Stimulated activated CD4-positive, alpha-beta T cell treated with anti-CD3 and anti-CD28 coated beads, Interleukin-2, amount 100 ng/mL, for 24 hours (primary cell): ENCODE measurements at regions not wholly inside any gene's neighbourhood (a gene's known extent, or its start where the extent isn't known, plus 50 kb on each side); places are given as distances from the start of the nearest gene placed in this dataset.

Source experiments
- DNase-seq, 2 donors: peaks; one replicate each; pipeline ENCODE4 v3.0.0-alpha.2; 2020

GRCh38 chr18:10289951-10290637 is 164.3 kb upstream of the APCDD1 start:
- DNase-seq, result no peak

- no peak for DNase-seq
Observed at GRCh38 chr18:10290638-10291235, 163.7 kb upstream of the APCDD1 start.

- no peak for DNase-seq
Observed at GRCh38 chr18:10291568-10291981, 162.9 kb upstream of the APCDD1 start.

- no peak for DNase-seq
Observed at GRCh38 chr18:10293966-10294365, 160.5 kb upstream of the APCDD1 start.

- no peak for DNase-seq
Observed at GRCh38 chr18:10295751-10296150, 158.7 kb upstream of the APCDD1 start.

DNA sequence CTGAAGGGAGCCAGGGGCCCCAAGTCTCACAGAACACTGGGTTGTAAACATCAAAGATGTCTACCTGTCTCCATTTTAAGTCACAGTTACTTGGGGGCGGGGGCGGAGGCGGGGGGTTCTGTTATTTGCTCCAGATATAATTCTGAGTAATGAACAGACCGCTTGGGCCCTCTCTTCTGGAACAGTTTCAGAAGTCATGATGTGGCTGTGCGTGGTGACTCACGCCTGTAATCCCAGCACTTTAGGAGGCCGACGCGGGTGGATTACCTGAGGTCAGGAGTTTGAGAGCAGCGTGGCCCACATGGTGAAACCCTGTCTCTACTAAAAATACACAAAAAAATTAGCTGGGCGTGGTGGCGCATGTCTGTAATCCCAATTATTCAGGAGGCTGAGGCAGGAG is 157.9 kb upstream of the APCDD1 start:
- DNase-seq, result no peak

DNA sequence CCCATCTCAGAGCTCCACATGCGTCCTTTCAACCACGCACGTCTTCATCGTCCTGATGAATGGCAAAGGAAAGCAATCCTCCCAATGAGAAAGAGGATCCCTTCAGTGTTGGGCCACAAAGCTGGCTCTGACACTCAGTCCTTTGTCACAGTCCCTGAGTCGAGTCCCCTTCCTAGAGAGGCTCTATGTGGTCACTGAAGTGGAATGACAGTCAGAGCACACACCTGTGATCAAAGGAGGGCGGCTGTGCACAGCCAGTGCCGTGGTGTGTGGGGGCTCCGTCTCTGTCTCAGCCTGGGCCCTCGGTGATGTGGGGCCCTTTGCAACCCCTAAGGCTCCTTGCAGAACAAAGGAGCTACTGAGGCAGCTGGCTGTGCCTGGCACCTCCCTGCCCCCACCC is 157.3 kb upstream of the APCDD1 start:
- no peak for DNase-seq

GRCh38 chr18:10298346-10298745 is 156.1 kb upstream of the APCDD1 start:
- no peak for DNase-seq

DNA sequence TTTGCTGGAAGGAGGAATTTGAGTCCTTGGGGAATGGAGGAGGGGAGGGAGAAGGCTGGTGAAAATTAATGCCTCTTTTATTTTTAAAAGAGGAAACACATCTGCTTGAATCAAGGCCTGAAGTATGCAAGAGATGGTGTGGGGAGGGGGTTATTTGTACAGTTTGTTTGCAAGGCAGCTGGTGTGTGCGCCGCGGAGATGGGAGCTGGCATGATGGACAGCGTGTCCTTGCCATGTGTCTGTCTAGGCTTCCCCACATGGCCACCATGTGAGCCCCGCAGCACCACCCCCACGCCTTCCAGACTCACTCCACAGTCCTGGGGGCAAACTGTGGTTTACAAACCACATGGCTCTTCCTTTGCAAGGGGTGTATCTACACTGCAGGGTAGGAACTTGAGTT is 154.8 kb upstream of the APCDD1 start:
- DNase-seq, result no peak

DNA sequence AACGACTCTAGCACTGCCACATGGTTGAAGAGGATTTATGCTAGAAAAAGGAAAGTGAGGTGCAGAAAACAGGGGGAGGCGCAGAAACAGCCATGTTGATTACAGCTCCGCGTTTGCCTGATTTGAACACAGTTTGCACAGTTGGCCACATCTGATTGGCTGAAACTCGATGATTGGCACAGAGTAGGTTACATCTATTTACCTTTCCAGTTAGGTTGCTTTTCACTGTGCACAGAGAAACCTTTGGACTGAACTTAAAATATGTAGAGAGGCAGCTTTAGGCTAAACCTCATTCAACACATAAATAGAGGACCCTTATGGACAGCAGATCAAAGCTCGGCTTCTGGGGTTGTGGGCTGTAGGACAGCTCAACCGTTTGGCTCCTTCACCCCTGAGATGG is 153.7 kb upstream of the APCDD1 start:
- no peak for DNase-seq

- no peak for DNase-seq
Observed at GRCh38 chr18:10301831-10302483, 152.5 kb upstream of the APCDD1 start.

DNA sequence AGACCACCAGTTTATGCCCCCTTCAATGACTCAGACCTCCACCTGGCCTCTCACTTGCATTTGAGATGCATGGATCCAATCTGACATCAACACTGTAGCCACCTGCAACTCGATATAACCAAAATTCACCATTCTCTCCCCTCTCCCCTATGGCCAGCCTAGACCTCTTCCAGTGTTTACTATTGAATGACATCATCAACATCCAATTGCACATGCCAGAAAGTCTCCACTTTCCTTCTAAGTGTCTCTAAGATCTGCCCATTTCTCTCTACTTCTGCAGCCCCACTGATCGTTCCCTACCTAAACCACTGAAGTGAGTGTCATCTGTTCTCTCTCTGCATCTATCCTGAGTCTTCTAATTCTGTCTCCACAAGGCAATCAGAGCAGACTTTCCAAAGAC is 151.3 kb upstream of the APCDD1 start:
- DNase-seq, result no peak

- no peak for DNase-seq
Observed at GRCh38 chr18:10304853-10305252, 149.6 kb upstream of the APCDD1 start.

DNA sequence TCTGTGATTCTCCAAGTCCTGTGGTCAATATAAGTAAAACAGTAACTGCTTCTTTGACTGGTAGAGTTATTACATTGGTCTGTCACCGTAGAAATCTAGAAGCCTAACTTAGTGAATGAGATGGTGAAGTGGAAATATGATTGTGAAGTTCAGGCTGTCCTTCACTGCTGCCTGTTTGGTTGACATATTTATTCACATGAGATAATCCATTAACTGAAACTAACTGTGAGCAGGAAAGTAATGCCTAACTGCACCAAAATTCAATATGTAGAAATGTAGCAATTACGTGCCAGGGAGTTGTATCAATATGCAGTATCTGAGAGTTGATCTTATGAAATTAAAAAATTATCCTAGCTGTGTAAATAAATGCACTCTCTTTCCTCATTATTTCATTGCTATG is 147.7 kb upstream of the APCDD1 start:
- DNase-seq, result no peak

- DNase-seq, result no peak
Observed at GRCh38 chr18:10308154-10308553, 146.3 kb upstream of the APCDD1 start.

GRCh38 chr18:10310626-10311025 is 143.8 kb upstream of the APCDD1 start:
- DNase-seq, result no peak

- DNase-seq, result no peak
Observed at GRCh38 chr18:10312326-10313015, 142.0 kb upstream of the APCDD1 start.

DNA sequence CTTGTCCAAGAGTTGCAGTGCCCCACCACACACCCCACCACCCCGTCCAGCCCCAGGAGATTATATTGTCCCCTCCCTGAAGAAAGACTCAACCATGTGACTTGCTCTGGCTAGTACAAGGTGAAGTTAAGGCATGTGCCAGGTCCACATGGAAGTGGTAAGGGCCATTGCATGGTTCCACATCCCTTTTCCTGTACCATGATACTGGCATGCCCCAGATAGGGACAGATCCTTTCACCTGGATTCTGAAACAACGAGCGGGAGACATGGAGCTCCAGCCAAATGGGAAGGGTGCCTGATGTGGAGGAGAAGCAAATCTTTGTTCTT is 141.5 kb upstream of the APCDD1 start:
- DNase-seq, result no peak

- no peak for DNase-seq
Observed at GRCh38 chr18:10314066-10314465, 140.4 kb upstream of the APCDD1 start.

DNA sequence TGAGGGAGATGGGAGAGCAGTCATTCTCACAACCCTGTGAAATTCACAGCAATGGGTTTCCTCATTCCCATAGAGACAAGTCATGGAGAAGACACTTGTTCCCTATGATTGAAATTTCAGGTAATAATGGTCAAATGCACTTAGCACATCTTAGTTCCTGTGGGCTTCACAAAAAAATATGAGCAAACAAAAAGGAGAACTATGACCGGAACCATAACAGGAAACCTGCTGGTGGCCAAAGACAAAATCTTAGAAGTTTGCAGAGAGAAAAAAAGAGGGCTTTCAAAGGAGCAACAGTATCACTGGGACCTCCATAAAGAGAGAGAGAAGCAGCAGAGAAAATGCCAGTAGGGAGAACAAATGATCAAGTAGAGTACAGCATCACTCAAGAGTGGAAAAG is 138.9 kb upstream of the APCDD1 start:
- no peak for DNase-seq

DNA sequence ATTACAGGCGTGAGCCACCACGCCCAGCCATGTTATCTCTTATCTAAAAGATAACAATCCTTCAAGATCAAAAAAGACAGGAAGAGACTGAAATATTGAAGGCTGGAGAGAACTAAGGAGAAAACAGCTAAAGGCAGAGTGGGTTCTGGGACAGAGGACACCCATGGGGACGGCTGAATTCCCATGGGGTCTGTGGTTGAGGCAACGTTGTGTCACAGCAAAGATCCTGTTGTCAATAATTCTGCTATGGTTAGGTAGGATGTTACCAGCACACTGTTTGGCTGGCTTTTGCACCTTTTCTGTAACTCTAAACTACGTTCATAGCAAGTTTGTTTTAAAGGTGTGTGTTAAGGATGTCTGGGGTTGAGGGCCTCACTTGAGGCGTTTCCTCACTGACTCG is 137.7 kb upstream of the APCDD1 start:
- no peak for DNase-seq

- no peak for DNase-seq
Observed at GRCh38 chr18:10317864-10318690, 136.4 kb upstream of the APCDD1 start.

GRCh38 chr18:10318691-10318970 is 135.8 kb upstream of the APCDD1 start:
- no peak for DNase-seq
